Rectal smooth muscle tissue (tissue), 1 donor: ENCODE measurements at regions not wholly inside any gene's neighbourhood (a gene's known extent, or its start where the extent isn't known, plus 50 kb on each side); places are given as distances from the start of the nearest gene placed in this dataset.

Experiments used
- H3K27ac ChIP-seq: one replicate; pipeline ENCODE4 v1.7.0; 2013; ENCODE audit warnings: low read depth, low read length, inconsistent platforms
- H3K27me3 ChIP-seq: one replicate; pipeline ENCODE4 v1.7.0; 2013; ENCODE audit warnings: low read length; ENCODE audit not compliant: control insufficient read depth, insufficient read depth
- H3K36me3 ChIP-seq: one replicate; pipeline ENCODE4 v1.7.0; 2013; ENCODE audit warnings: low read length; ENCODE audit not compliant: control insufficient read depth, insufficient read depth
- H3K4me1 ChIP-seq: one replicate; pipeline ENCODE4 v1.7.0; 2013; ENCODE audit warnings: low read length; ENCODE audit not compliant: control insufficient read depth, insufficient read depth
- H3K4me3 ChIP-seq: one replicate; pipeline ENCODE4 v1.7.0; 2013; ENCODE audit warnings: low read length
- H3K9ac ChIP-seq: one replicate; pipeline ENCODE4 v1.7.0; 2013; ENCODE audit warnings: low read length

GRCh38 chr6:77151241-77151640 lies 312.1 kb downstream of the HTR1B start:
- Histone ChIP-seq H3K27me3 (no peaks in the 10 kb centered on the region), H3K27ac (no peak overlapping the region), H3K4me1 (no peaks in the 10 kb centered on the region), H3K36me3 (no peaks in the 10 kb centered on the region), H3K9ac (no peak overlapping the region), H3K4me3 (no peak overlapping the region)

- H3K27ac ChIP-seq = no peak overlapping the region
- no peak overlapping the region for H3K9ac ChIP-seq
- H3K4me1 ChIP-seq = no peaks in the 10 kb centered on the region
- no peak overlapping the region for H3K4me3 ChIP-seq
- no peaks in the 10 kb centered on the region for H3K36me3 ChIP-seq
- H3K27me3 ChIP-seq = no peaks in the 10 kb centered on the region
These were observed 312.6 kb downstream of the HTR1B start for GRCh38 chr6:77150736-77151135.

- H3K4me3 ChIP-seq = no peak overlapping the region
- H3K9ac ChIP-seq = no peak overlapping the region
- H3K36me3 ChIP-seq = no peaks in the 10 kb centered on the region
- H3K4me1 ChIP-seq = no peaks in the 10 kb centered on the region
- no peaks in the 10 kb centered on the region for H3K27me3 ChIP-seq
- no peak overlapping the region for H3K27ac ChIP-seq
These were observed 318.0 kb downstream of the HTR1B start for GRCh38 chr6:77145244-77145643.

- Histone ChIP-seq H3K36me3 (no peaks in the 10 kb centered on the region), H3K4me1 (no peaks in the 10 kb centered on the region), H3K4me3 (no peak overlapping the region), H3K27me3 (no peaks in the 10 kb centered on the region), H3K9ac (no peak overlapping the region), H3K27ac (no peak overlapping the region)
These were observed 319.4 kb downstream of the HTR1B start for GRCh38 chr6:77143659-77144447.

DNA sequence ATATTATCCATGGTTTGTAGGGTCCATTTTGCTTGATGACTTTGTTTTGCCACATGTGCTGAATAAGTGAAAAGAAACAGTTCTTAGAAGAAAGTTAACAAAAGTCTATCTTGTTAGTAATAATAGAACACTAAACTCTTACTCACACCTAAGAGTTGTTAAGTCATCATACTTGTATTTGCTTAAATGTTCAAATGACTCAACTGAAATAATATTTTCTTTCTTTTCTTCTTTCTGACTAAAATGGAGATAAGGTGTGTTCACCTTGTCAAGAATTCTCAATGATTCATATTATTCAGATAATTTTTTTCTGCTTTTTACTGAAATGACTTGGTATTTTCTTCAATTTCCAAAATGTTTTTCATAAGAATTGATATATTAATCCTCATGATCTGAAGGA lies 327.2 kb downstream of the HTR1B start:
- Histone ChIP-seq H3K4me3 (no peak overlapping the region), H3K27me3 (no peaks in the 10 kb centered on the region), H3K27ac (no peak overlapping the region), H3K4me1 (no peaks in the 10 kb centered on the region), H3K9ac (no peak overlapping the region), H3K36me3 (no peaks in the 10 kb centered on the region)

- Histone ChIP-seq H3K4me1 (no peaks in the 10 kb centered on the region), H3K27ac (no peak overlapping the region), H3K27me3 (no peaks in the 10 kb centered on the region), H3K9ac (no peak overlapping the region), H3K4me3 (no peak overlapping the region), H3K36me3 (no peaks in the 10 kb centered on the region)
These were observed 330.3 kb downstream of the HTR1B start for GRCh38 chr6:77133031-77133430.

DNA sequence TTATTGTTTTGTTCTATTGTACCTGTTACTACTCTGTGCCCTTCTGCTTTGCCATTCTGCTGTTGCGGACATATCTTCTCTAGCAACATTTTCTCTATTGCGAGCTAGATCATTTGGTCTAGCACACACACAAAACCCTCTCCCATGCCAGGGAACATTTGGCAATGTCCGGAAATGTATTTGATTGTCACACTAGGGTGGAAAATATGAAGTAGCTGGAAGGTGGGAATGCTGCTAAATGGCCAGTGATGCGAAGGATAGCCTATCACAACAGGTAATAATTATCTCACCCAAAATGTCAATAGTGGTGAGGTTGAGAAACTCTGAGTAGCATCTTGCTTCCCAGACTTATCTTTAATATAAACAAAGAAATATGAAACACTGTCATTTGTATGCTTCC lies 331.9 kb downstream of the HTR1B start:
- Histone ChIP-seq H3K9ac (no peak overlapping the region), H3K27ac (no peak overlapping the region), H3K4me1 (no peaks in the 10 kb centered on the region), H3K36me3 (no peaks in the 10 kb centered on the region), H3K4me3 (no peak overlapping the region), H3K27me3 (no peaks in the 10 kb centered on the region)

GRCh38 chr6:77124604-77125003 lies 338.7 kb downstream of the HTR1B start:
- no peaks in the 10 kb centered on the region for H3K27me3 ChIP-seq
- H3K36me3 ChIP-seq = no peaks in the 10 kb centered on the region
- H3K27ac ChIP-seq = no peak overlapping the region
- no peaks in the 10 kb centered on the region for H3K4me1 ChIP-seq
- no peak overlapping the region for H3K9ac ChIP-seq
- H3K4me3 ChIP-seq = no peak overlapping the region

- no peak overlapping the region for H3K4me3 ChIP-seq
These were observed 339.8 kb downstream of the HTR1B start for GRCh38 chr6:77123527-77123926.

DNA sequence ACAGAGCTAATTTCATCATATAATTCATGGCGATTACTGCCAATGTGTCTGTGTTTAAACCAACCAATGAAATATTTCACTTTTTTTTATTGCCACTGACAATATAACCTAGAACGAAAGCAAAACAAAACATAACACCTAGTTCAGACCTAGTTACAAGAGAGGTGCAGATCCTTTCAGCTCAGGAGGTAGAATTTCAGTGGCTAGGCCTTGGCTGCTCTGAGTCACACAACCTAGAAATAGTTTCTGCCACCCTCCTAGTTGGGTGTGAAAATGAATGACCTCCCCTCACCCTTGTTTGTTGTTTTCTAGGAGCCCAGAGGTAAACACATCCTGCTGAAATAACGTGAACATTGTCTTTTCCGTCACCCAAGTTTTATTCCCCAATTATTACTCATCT lies 356.3 kb downstream of the HTR1B start:
- no peaks in the 10 kb centered on the region for H3K27me3 ChIP-seq
- no peak overlapping the region for H3K4me3 ChIP-seq
- H3K27ac ChIP-seq = no peak overlapping the region
- no peak overlapping the region for H3K9ac ChIP-seq
- H3K36me3 ChIP-seq = no peaks in the 10 kb centered on the region
- no peaks in the 10 kb centered on the region for H3K4me1 ChIP-seq

More at GRCh38 chr6:77123527-77123926, 339.8 kb downstream of the HTR1B start:
- H3K36me3 ChIP-seq = no peaks in the 10 kb centered on the region
- H3K27ac ChIP-seq = no peak overlapping the region
- H3K4me1 ChIP-seq = no peaks in the 10 kb centered on the region
- H3K27me3 ChIP-seq = no peaks in the 10 kb centered on the region
- H3K9ac ChIP-seq = no peak overlapping the region

DNA sequence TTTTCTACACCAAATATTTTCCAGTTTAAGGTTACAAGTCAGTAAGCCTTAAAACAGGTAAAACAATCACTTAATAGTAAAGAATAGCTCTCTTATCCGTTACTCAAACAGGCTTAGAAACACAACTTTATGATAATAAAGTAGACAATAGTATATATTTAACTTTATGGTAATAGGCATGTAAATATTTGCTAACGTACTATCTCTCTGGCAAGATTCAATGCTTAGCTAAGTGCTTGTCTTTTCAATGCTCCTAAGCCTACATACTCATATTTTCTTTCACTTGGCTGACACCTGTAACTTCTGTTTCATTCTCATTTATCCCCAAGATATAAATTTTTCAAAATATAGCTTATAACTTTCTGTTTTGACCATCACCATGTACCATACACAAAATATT lies 358.2 kb downstream of the HTR1B start:
- Histone ChIP-seq H3K4me1 (no peaks in the 10 kb centered on the region), H3K27ac (no peak overlapping the region), H3K4me3 (no peak overlapping the region), H3K27me3 (no peaks in the 10 kb centered on the region), H3K9ac (no peak overlapping the region), H3K36me3 (no peaks in the 10 kb centered on the region)

DNA sequence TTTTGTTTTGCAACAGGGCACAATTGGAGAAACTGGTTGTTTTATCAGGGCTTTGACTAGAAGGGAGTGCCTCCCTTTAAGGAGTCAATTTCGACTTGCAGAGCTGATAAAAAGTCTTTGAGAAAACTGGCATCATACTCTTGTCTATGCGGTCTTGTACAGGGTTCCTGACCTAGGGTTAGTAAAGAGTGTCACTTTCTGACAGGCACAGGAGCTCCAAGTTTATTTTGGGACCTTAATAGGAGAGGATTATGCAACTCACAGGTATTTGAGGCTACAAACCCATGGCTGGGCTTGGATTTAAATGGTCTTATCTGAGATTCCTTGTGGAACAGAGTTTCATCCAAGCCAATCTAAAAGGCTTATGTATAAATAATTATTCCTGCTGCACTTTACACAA lies 365.4 kb downstream of the HTR1B start:
- H3K4me1 ChIP-seq = no peaks in the 10 kb centered on the region
- no peaks in the 10 kb centered on the region for H3K27me3 ChIP-seq
- H3K9ac ChIP-seq = no peak overlapping the region
- no peak overlapping the region for H3K27ac ChIP-seq
- no peaks in the 10 kb centered on the region for H3K36me3 ChIP-seq
- H3K4me3 ChIP-seq = no peak overlapping the region

DNA sequence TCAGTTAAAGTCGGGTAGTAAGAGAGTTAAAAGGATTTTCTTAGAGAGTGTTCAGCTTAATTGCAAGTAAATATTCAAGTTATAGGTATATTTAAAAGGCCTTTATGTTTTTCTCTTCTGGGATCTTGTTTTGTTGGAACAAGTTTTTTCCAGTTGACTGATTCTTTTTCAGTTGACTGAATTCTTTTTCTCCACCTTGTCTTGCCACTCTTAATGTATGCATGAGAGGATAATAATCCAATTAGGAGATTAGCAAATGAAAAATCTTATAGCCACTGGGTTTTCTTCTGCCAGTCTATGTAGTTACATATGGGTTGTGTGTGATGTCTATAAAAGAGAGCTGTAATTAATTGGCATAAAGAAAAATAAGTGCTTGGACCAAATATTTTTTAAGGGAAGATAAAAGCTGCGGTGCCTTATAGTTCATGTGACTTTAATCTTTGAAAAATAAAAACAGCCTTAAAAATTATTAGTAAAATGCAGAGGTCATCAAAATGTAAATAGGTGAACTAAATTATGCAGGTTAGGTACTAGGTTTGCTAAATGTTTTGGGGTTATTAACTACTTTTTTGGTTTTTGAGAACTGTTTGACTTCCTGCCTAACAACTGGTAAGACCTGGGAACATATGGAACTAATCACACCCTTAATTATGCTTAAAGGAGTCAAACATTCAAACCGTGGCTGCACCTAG lies 367.2 kb downstream of the HTR1B start:
- Histone ChIP-seq H3K36me3 (no peaks in the 10 kb centered on the region), H3K9ac (no peak overlapping the region), H3K4me1 (no peaks in the 10 kb centered on the region), H3K27me3 (no peaks in the 10 kb centered on the region), H3K4me3 (no peak overlapping the region), H3K27ac (no peak overlapping the region)
